ENCODE measurements at regions not wholly inside any gene's neighbourhood (a gene's known extent, or its start where the extent isn't known, plus 50 kb on each side); places are given as distances from the start of the nearest gene placed in this dataset.

GRCh38 chr5:104928906-104929520, 1366.4 kb upstream of the NUDT12 start:
- 94% methylated on average over 36 of the region's 36 CpGs for WGBS
- Histone ChIP-seq H3K27me3 (ENCODE audit: control insufficient read depth in 4 of 4, insufficient read depth in 4 of 4, low read length in 3 of 4) (no peaks in the 10 kb centered on the region), H3K4me1 (ENCODE audit: control insufficient read depth in 4 of 4, insufficient read depth in 4 of 4, low read length in 3 of 4) (no peaks in the 10 kb centered on the region), H3K27ac (ENCODE audit: low read depth in 1 of 2, low read length in 2 of 2) (no peak overlapping the region), H3K9ac (ENCODE audit: low read depth in 1 of 2, low read length in 2 of 2) (no peak overlapping the region), H3K9me3 (ENCODE audit: control insufficient read depth in 4 of 4, low read length in 3 of 4) (peaks cover 0 to 2% (median 0%) of the 10 kb centered on the region in 4 donors), H3K36me3 (ENCODE audit: control insufficient read depth in 4 of 4, insufficient read depth in 3 of 4, low read depth in 1 of 4, low read length in 3 of 4) (no peaks in the 10 kb centered on the region), H3K4me3 (ENCODE audit: low read depth in 1 of 3, low read length in 3 of 3) (no peak overlapping the region)
- TF ChIP-seq NR2F2 (IDR thresholded peaks at IDR 0.05) = no peak
- no peak for TF ChIP-seq REST (IDR thresholded peaks at IDR 0.05)
- no peak for TF ChIP-seq ATF3 (IDR thresholded peaks at IDR 0.05)
- no peak for TF ChIP-seq MAX (IDR thresholded peaks at IDR 0.05)
- no peak for TF ChIP-seq TAF1 (conservative IDR thresholded peaks at IDR 0.05)
- TF ChIP-seq GABPA (IDR thresholded peaks at IDR 0.05 in 1 of 2, conservative IDR thresholded peaks at IDR 0.05 in 1 of 2) = no peak
- TF ChIP-seq RXRA (IDR thresholded peaks at IDR 0.05) = no peak
- TF ChIP-seq ZBTB33 (IDR thresholded peaks at IDR 0.05) = no peak
- TF ChIP-seq HNF4G (IDR thresholded peaks at IDR 0.05) = no peak
- TF ChIP-seq RAD21 (IDR thresholded peaks at IDR 0.05) = no peak
- no peak for DNase-seq (ENCODE audit: low spot score)

- 50% methylated on average over 1 of the region's 1 CpG for WGBS
- DNase-seq (ENCODE audit: low spot score) = no peak
- Histone ChIP-seq H3K4me3 (ENCODE audit: low read depth in 1 of 3, low read length in 3 of 3) (no peak overlapping the region), H3K27me3 (ENCODE audit: control insufficient read depth in 4 of 4, insufficient read depth in 4 of 4, low read length in 3 of 4) (no peaks in the 10 kb centered on the region), H3K9me3 (ENCODE audit: control insufficient read depth in 4 of 4, low read length in 3 of 4) (no peaks in the 10 kb centered on the region), H3K4me1 (ENCODE audit: control insufficient read depth in 4 of 4, insufficient read depth in 4 of 4, low read length in 3 of 4) (no peaks in the 10 kb centered on the region), H3K36me3 (ENCODE audit: control insufficient read depth in 4 of 4, insufficient read depth in 3 of 4, low read depth in 1 of 4, low read length in 3 of 4) (no peaks in the 10 kb centered on the region), H3K9ac (ENCODE audit: low read depth in 1 of 2, low read length in 2 of 2) (no peak overlapping the region), H3K27ac (ENCODE audit: low read depth in 1 of 2, low read length in 2 of 2) (no peak overlapping the region)
- TF ChIP-seq REST (IDR thresholded peaks at IDR 0.05) = no peak
- TF ChIP-seq HNF4A (conservative IDR thresholded peaks at IDR 0.05) = no peak
- TF ChIP-seq ZBTB33 (IDR thresholded peaks at IDR 0.05) = no peak
- TF ChIP-seq EGR1 (IDR thresholded peaks at IDR 0.05; ENCODE audit: low read depth in 2 of 2) = no peak
- no peak for TF ChIP-seq TAF1 (conservative IDR thresholded peaks at IDR 0.05)
- TF ChIP-seq JUND (IDR thresholded peaks at IDR 0.05) = no peak
- TF ChIP-seq HNF4G (IDR thresholded peaks at IDR 0.05) = no peak
- no peak for TF ChIP-seq SP1 (IDR thresholded peaks at IDR 0.05)
- no peak for TF ChIP-seq ATF3 (IDR thresholded peaks at IDR 0.05)
- no peak for TF ChIP-seq FOXA2 (IDR thresholded peaks at IDR 0.05)
- no peak for TF ChIP-seq GABPA (IDR thresholded peaks at IDR 0.05 in 1 of 2, conservative IDR thresholded peaks at IDR 0.05 in 1 of 2)
- no peak for TF ChIP-seq RXRA (IDR thresholded peaks at IDR 0.05)
Observed at GRCh38 chr5:104915226-104915625, 1352.6 kb upstream of the NUDT12 start.

Data from liver (tissue), 7 donors.